DND-41 (cell line): ENCODE measurements at regions not wholly inside any gene's neighbourhood (a gene's known extent, or its start where the extent isn't known, plus 50 kb on each side); places are given as distances from the start of the nearest gene placed in this dataset.
A peak's percentile ranks its signal among the peaks of the same experiment; 100 is the strongest.

Experiments
- ATAC-seq: fragments of 200-7000 bp; cut with Tn5 transposase; 3 replicates; pipeline ENCODE4 v1.9.1; 2021; ENCODE audit warnings: low read depth; ENCODE audit not compliant: insufficient read depth
- DNase-seq: peaks from one replicate; pipeline ENCODE4 v3.0.0-alpha.2; 2020
- H2AFZ ChIP-seq: 2 replicates; pipeline ENCODE4 v1.6.0; 2012; ENCODE audit warnings: low read depth, low read length
- H3K27ac ChIP-seq: 2 replicates; pipeline ENCODE4 v1.5.1; 2012; ENCODE audit warnings: low read length, inconsistent platforms
- H3K27me3 ChIP-seq: fragments of 200-600 bp; sonication (generic); 2 replicates; pipeline ENCODE4 v1.6.0; 2012; ENCODE audit warnings: low read length, mild to moderate bottlenecking, inconsistent platforms; ENCODE audit not compliant: insufficient read depth, poor library complexity
- H3K36me3 ChIP-seq: 2 replicates; pipeline ENCODE4 v1.5.1; 2012; ENCODE audit warnings: low read length, inconsistent platforms; ENCODE audit not compliant: insufficient read depth
- H3K4me1 ChIP-seq: 2 replicates; pipeline ENCODE4 v1.5.1; 2012; ENCODE audit warnings: mild to moderate bottlenecking, low read length; ENCODE audit not compliant: insufficient read depth
- H3K4me2 ChIP-seq: 2 replicates; pipeline ENCODE4 v1.6.0; 2012; ENCODE audit warnings: mild to moderate bottlenecking, moderate library complexity, low read length, inconsistent platforms; ENCODE audit not compliant: insufficient read depth
- H3K4me3 ChIP-seq, 2 experiments: fragments of 200-600 bp in 1 of 2; shearing (Covaris generic) in 1 of 2; 2 replicates each; pipeline ENCODE4 v1.5.1; 2012 to 2016; ENCODE audit warnings: inconsistent platforms in 2 of 2, low read length in 2 of 2, mild to moderate bottlenecking in 2 of 2, low read depth in 1 of 2, moderate library complexity in 1 of 2
- H3K79me2 ChIP-seq: 2 replicates; pipeline ENCODE4 v1.6.0; 2012; ENCODE audit warnings: low read length, inconsistent platforms; ENCODE audit not compliant: insufficient read depth
- H3K9ac ChIP-seq: 2 replicates; pipeline ENCODE4 v1.6.0; 2012; ENCODE audit warnings: low read depth, mild to moderate bottlenecking, inconsistent platforms, low read length, moderate library complexity
- H3K9me3 ChIP-seq: 2 replicates; pipeline ENCODE4 v1.5.1; 2012; ENCODE audit warnings: low read length, moderate library complexity, mild to moderate bottlenecking, inconsistent platforms; ENCODE audit not compliant: insufficient read depth, severe bottlenecking
- H4K20me1 ChIP-seq: 2 replicates; pipeline ENCODE4 v1.6.0; 2012; ENCODE audit warnings: low read length; ENCODE audit not compliant: insufficient read depth
- CTCF ChIP-seq: IDR thresholded peaks from 2 replicates; pipeline ENCODE4 v1.5.1; 2012; ENCODE audit warnings: borderline replicate concordance, low read length, moderate library complexity, mild to moderate bottlenecking; ENCODE audit not compliant: poor library complexity, severe bottlenecking; ENCODE audit errors: extremely low read depth
- EZH2 ChIP-seq: IDR thresholded peaks from 3 replicates; pipeline ENCODE4 v1.6.1; 2012; ENCODE audit warnings: borderline replicate concordance, low read depth, mild to moderate bottlenecking, moderate library complexity, low read length, inconsistent platforms; ENCODE audit not compliant: severe bottlenecking

- Histone ChIP-seq H3K36me3 (no peaks in the 10 kb centered on the region), H3K4me2 (no peak overlapping the region), H4K20me1 (no peaks in the 10 kb centered on the region), H3K9ac (no peak overlapping the region), H3K27ac (no peak overlapping the region), H3K9me3 (no peaks in the 10 kb centered on the region), H3K4me3 (no peak overlapping the region), H3K79me2 (no peaks in the 10 kb centered on the region), H2AFZ (no peak overlapping the region), H3K4me1 (no peaks in the 10 kb centered on the region), H3K27me3 (no peaks in the 10 kb centered on the region)
- DNase-seq (no peak), ATAC-seq (no peak)
- TF ChIP-seq EZH2 (no peak), CTCF (no peak)
Measured at GRCh38 chr2:71926089-71926447, 221.6 kb downstream of the CYP26B1 start.

GRCh38 chr2:71925268-71926088, 222.2 kb downstream of the CYP26B1 start:
- Histone ChIP-seq H3K4me1 (no peaks in the 10 kb centered on the region), H3K27me3 (no peaks in the 10 kb centered on the region), H3K79me2 (no peaks in the 10 kb centered on the region), H2AFZ (no peak overlapping the region), H4K20me1 (no peaks in the 10 kb centered on the region), H3K27ac (no peak overlapping the region), H3K9me3 (no peaks in the 10 kb centered on the region), H3K4me2 (no peak overlapping the region), H3K36me3 (no peaks in the 10 kb centered on the region), H3K9ac (no peak overlapping the region), H3K4me3 (no peak overlapping the region)
- no peak for TF ChIP-seq EZH2
- no peak for TF ChIP-seq CTCF
- ATAC-seq (no peak), DNase-seq (no peak)

GRCh38 chr2:71923887-71924533, 223.7 kb downstream of the CYP26B1 start:
- TF ChIP-seq CTCF = peak; percentile 94
- TF ChIP-seq EZH2 = no peak
- peak; percentile 85 for ATAC-seq
- H3K4me3 ChIP-seq = no peak overlapping the region
- no peaks in the 10 kb centered on the region for H3K79me2 ChIP-seq
- DNase-seq = peak; percentile 63
- no peaks in the 10 kb centered on the region for H4K20me1 ChIP-seq
- H3K4me2 ChIP-seq = no peak overlapping the region
- H3K9me3 ChIP-seq = no peaks in the 10 kb centered on the region
- no peak overlapping the region for H3K9ac ChIP-seq
- H2AFZ ChIP-seq = no peak overlapping the region
- H3K36me3 ChIP-seq = no peaks in the 10 kb centered on the region
- no peaks in the 10 kb centered on the region for H3K27me3 ChIP-seq
- no peak overlapping the region for H3K27ac ChIP-seq
- no peaks in the 10 kb centered on the region for H3K4me1 ChIP-seq

- H3K27me3 ChIP-seq = no peaks in the 10 kb centered on the region
- H3K79me2 ChIP-seq = no peaks in the 10 kb centered on the region
- peaks cover 2% of the 10 kb centered on the region for H3K9me3 ChIP-seq
- H2AFZ ChIP-seq = no peak overlapping the region
- no peak for ATAC-seq
- H3K27ac ChIP-seq = no peak overlapping the region
- TF ChIP-seq CTCF (no peak), EZH2 (no peak)
- H3K4me2 ChIP-seq = no peak overlapping the region
- no peak for DNase-seq
- H3K4me3 ChIP-seq = no peak overlapping the region
- no peak overlapping the region for H3K9ac ChIP-seq
- H3K4me1 ChIP-seq = no peaks in the 10 kb centered on the region
- H4K20me1 ChIP-seq = no peaks in the 10 kb centered on the region
- no peaks in the 10 kb centered on the region for H3K36me3 ChIP-seq
Measured at GRCh38 chr2:71923143-71923525, 224.5 kb downstream of the CYP26B1 start.
